ENCODE measurements at regions not wholly inside any gene's neighbourhood (a gene's known extent, or its start where the extent isn't known, plus 50 kb on each side); places are given as distances from the start of the nearest gene placed in this dataset.

DNA sequence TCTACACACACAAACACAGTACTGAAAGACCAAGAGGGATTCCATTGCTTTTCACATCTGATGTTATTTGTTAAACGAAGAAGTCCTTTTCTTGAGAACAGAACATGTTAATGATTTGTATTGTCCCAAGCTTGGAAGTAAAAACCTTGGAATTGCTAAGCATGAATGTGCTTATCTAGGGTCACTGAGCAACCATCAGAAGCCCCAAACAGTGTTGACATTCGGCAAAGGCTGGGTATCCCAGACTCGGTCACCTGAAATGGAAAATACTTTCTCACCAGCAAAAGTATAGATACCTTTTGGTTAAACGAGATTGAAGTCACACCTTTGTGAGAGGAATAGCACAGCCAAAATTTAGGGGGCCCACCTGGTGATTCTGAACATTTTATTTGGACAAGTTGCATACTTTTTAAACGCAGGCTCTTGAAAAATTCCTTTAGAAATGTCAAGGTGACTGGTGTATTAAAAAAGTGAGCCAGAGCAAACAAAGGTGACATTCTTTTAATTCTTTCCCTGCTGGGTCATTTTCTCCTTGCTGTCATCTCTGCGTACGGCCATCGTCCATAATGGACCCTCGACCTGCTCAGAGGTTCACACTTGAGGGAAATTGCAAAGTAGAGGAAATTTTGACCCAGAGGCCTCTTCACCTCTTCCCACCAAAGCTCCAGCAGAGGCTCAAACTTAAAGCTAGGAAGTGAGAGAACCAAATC, 95.8 kb upstream of the FOXA2 start:
- Histone ChIP-seq H3K27ac (ENCODE audit: low read depth, low read length) (no peak overlapping the region), H3K4me3 (ENCODE audit: low read length in 3 of 3) (no peak overlapping the region), H3K4me1 (ENCODE audit: control insufficient read depth in 3 of 3, insufficient read depth in 3 of 3, low read length in 3 of 3) (peaks cover 0 to 6% (median 0%) of the 10 kb centered on the region in 3 donors), H3K9ac (ENCODE audit: low read depth in 1 of 3, low read length in 3 of 3) (no peak overlapping the region), H3K36me3 (ENCODE audit: control insufficient read depth in 3 of 3, insufficient read depth in 3 of 3, low read length in 3 of 3) (no peaks in the 10 kb centered on the region), H3K27me3 (ENCODE audit: control insufficient read depth in 3 of 3, insufficient read depth in 3 of 3, low read length in 3 of 3) (peaks cover 0 to 13% (median 0%) of the 10 kb centered on the region in 3 donors), H3K9me3 (ENCODE audit: control insufficient read depth in 3 of 3, low read length in 3 of 3) (peaks cover 0 to 7% (median 3%) of the 10 kb centered on the region in 3 donors)

- H3K9me3 ChIP-seq (ENCODE audit: control insufficient read depth in 3 of 3, low read length in 3 of 3) = peaks cover 0 to 7% (median 3%) of the 10 kb centered on the region in 3 donors
- H3K27me3 ChIP-seq (ENCODE audit: control insufficient read depth in 3 of 3, insufficient read depth in 3 of 3, low read length in 3 of 3) = peaks cover 0 to 13% (median 0%) of the 10 kb centered on the region in 3 donors
- no peak overlapping the region for H3K4me3 ChIP-seq (ENCODE audit: low read length in 3 of 3)
- H3K27ac ChIP-seq (ENCODE audit: low read depth, low read length) = no peak overlapping the region
- no peaks in the 10 kb centered on the region for H3K36me3 ChIP-seq (ENCODE audit: control insufficient read depth in 3 of 3, insufficient read depth in 3 of 3, low read length in 3 of 3)
- no peak overlapping the region for H3K9ac ChIP-seq (ENCODE audit: low read depth in 1 of 3, low read length in 3 of 3)
- H3K4me1 ChIP-seq (ENCODE audit: control insufficient read depth in 3 of 3, insufficient read depth in 3 of 3, low read length in 3 of 3) = peaks cover 0 to 6% (median 0%) of the 10 kb centered on the region in 3 donors
Measured at GRCh38 chr20:22681591-22682248, 97.3 kb upstream of the FOXA2 start.

GRCh38 chr20:22682381-22682780, 98.0 kb upstream of the FOXA2 start:
- peaks cover 0 to 9% (median 0%) of the 10 kb centered on the region in 3 donors for H3K27me3 ChIP-seq (ENCODE audit: control insufficient read depth in 3 of 3, insufficient read depth in 3 of 3, low read length in 3 of 3)
- H3K4me1 ChIP-seq (ENCODE audit: control insufficient read depth in 3 of 3, insufficient read depth in 3 of 3, low read length in 3 of 3) = peaks cover 0 to 6% (median 0%) of the 10 kb centered on the region in 3 donors
- no peak overlapping the region for H3K4me3 ChIP-seq (ENCODE audit: low read length in 3 of 3)
- H3K9me3 ChIP-seq (ENCODE audit: control insufficient read depth in 3 of 3, low read length in 3 of 3) = peaks cover 0 to 7% (median 3%) of the 10 kb centered on the region in 3 donors
- H3K9ac ChIP-seq (ENCODE audit: low read depth in 1 of 3, low read length in 3 of 3) = no peak overlapping the region
- no peak overlapping the region for H3K27ac ChIP-seq (ENCODE audit: low read depth, low read length)
- H3K36me3 ChIP-seq (ENCODE audit: control insufficient read depth in 3 of 3, insufficient read depth in 3 of 3, low read length in 3 of 3) = no peaks in the 10 kb centered on the region

- H3K9ac ChIP-seq (ENCODE audit: low read depth in 1 of 3, low read length in 3 of 3) = no peak overlapping the region
- H3K27me3 ChIP-seq (ENCODE audit: control insufficient read depth in 3 of 3, insufficient read depth in 3 of 3, low read length in 3 of 3) = peaks cover 0 to 3% (median 0%) of the 10 kb centered on the region in 3 donors
- H3K4me1 ChIP-seq (ENCODE audit: control insufficient read depth in 3 of 3, insufficient read depth in 3 of 3, low read length in 3 of 3) = peaks cover 0 to 6% (median 0%) of the 10 kb centered on the region in 3 donors
- H3K4me3 ChIP-seq (ENCODE audit: low read length in 3 of 3) = peak overlapping the region in 1 of 3 donors; percentile 13
- no peaks in the 10 kb centered on the region for H3K36me3 ChIP-seq (ENCODE audit: control insufficient read depth in 3 of 3, insufficient read depth in 3 of 3, low read length in 3 of 3)
- H3K27ac ChIP-seq (ENCODE audit: low read depth, low read length) = no peak overlapping the region
- H3K9me3 ChIP-seq (ENCODE audit: control insufficient read depth in 3 of 3, low read length in 3 of 3) = peaks cover 0 to under 1% (median 0%) of the 10 kb centered on the region in 3 donors
Measured at GRCh38 chr20:22684072-22684762, 99.8 kb upstream of the FOXA2 start.

DNA sequence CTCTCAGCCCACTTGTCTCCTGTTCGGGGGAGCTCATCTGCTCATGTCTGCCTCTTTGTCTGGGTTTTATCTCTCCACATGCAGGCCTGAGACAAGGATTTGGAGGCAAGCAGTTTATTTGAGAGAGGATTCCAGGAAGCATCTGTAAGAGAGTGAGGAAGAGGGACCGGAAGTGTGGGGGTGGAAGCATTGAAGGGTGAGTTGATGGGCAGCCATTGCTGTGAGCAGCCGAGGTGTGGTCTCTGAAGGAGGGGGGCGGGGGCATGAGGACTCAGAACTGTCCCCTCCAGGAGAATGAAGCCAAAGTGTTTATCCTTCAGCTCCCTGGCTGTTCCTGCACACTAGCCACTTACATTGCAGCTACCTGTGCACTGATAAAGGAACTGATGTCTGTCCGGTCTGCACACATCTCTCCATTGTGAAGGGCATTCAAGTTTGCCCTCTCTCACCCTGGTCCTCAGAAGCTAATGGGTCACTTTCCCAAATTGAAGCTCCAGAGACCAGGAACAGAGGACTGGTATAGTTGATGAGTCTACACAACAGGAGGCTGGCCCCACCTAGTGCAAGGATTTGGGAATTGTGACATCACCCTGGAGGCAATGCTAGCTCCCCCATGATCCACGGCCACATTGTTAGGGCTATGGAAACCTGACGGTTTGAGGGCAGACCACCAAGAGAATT, 100.5 kb upstream of the FOXA2 start:
- peaks cover 0 to 3% (median 0%) of the 10 kb centered on the region in 3 donors for H3K27me3 ChIP-seq (ENCODE audit: control insufficient read depth in 3 of 3, insufficient read depth in 3 of 3, low read length in 3 of 3)
- H3K27ac ChIP-seq (ENCODE audit: low read depth, low read length) = no peak overlapping the region
- no peak overlapping the region for H3K9ac ChIP-seq (ENCODE audit: low read depth in 1 of 3, low read length in 3 of 3)
- H3K4me1 ChIP-seq (ENCODE audit: control insufficient read depth in 3 of 3, insufficient read depth in 3 of 3, low read length in 3 of 3) = peaks cover 0 to 6% (median 0%) of the 10 kb centered on the region in 3 donors
- no peak overlapping the region for H3K4me3 ChIP-seq (ENCODE audit: low read length in 3 of 3)
- H3K36me3 ChIP-seq (ENCODE audit: control insufficient read depth in 3 of 3, insufficient read depth in 3 of 3, low read length in 3 of 3) = no peaks in the 10 kb centered on the region
- H3K9me3 ChIP-seq (ENCODE audit: control insufficient read depth in 3 of 3, low read length in 3 of 3) = no peaks in the 10 kb centered on the region

DNA sequence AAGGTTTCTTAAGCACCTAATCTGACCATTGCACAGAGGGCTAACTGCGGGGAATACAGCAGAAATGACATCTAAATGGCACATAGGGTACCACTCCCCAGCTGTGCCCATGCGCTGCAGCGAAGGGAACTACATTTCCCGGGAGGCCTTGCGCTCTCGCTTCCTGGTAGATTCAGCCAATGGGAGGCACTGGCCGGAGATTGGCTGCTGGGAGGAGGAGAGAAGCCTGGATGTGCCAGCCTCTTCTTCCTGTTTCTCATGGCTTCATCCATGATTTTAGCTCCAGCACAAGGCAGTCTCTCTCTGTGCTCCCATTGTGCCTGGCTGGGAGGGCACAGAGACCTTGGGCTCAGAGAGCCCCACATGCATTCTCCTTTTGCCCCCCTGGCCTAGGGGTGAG, 101.7 kb upstream of the FOXA2 start:
- H3K36me3 ChIP-seq (ENCODE audit: control insufficient read depth in 3 of 3, insufficient read depth in 3 of 3, low read length in 3 of 3) = no peaks in the 10 kb centered on the region
- no peaks in the 10 kb centered on the region for H3K9me3 ChIP-seq (ENCODE audit: control insufficient read depth in 3 of 3, low read length in 3 of 3)
- H3K27me3 ChIP-seq (ENCODE audit: control insufficient read depth in 3 of 3, insufficient read depth in 3 of 3, low read length in 3 of 3) = peaks cover 0 to 3% (median 0%) of the 10 kb centered on the region in 3 donors
- no peak overlapping the region for H3K27ac ChIP-seq (ENCODE audit: low read depth, low read length)
- H3K4me1 ChIP-seq (ENCODE audit: control insufficient read depth in 3 of 3, insufficient read depth in 3 of 3, low read length in 3 of 3) = peaks cover 0 to 6% (median 0%) of the 10 kb centered on the region in 3 donors
- H3K4me3 ChIP-seq (ENCODE audit: low read length in 3 of 3) = no peak overlapping the region
- no peak overlapping the region for H3K9ac ChIP-seq (ENCODE audit: low read depth in 1 of 3, low read length in 3 of 3)

GRCh38 chr20:22687676-22688349, 103.4 kb upstream of the FOXA2 start:
- no peaks in the 10 kb centered on the region for H3K9me3 ChIP-seq (ENCODE audit: control insufficient read depth in 3 of 3, low read length in 3 of 3)
- H3K4me3 ChIP-seq (ENCODE audit: low read length in 3 of 3) = no peak overlapping the region
- H3K4me1 ChIP-seq (ENCODE audit: control insufficient read depth in 3 of 3, insufficient read depth in 3 of 3, low read length in 3 of 3) = peaks cover 6 to 11% (median 6%) of the 10 kb centered on the region in 3 donors
- peaks cover 0 to 3% (median 0%) of the 10 kb centered on the region in 3 donors for H3K27me3 ChIP-seq (ENCODE audit: control insufficient read depth in 3 of 3, insufficient read depth in 3 of 3, low read length in 3 of 3)
- H3K9ac ChIP-seq (ENCODE audit: low read depth in 1 of 3, low read length in 3 of 3) = no peak overlapping the region
- no peak overlapping the region for H3K27ac ChIP-seq (ENCODE audit: low read depth, low read length)
- no peaks in the 10 kb centered on the region for H3K36me3 ChIP-seq (ENCODE audit: control insufficient read depth in 3 of 3, insufficient read depth in 3 of 3, low read length in 3 of 3)

GRCh38 chr20:22688485-22688884, 104.1 kb upstream of the FOXA2 start:
- H3K9ac ChIP-seq (ENCODE audit: low read depth in 1 of 3, low read length in 3 of 3) = no peak overlapping the region
- H3K27ac ChIP-seq (ENCODE audit: low read depth, low read length) = no peak overlapping the region
- H3K4me3 ChIP-seq (ENCODE audit: low read length in 3 of 3) = no peak overlapping the region
- no peaks in the 10 kb centered on the region for H3K36me3 ChIP-seq (ENCODE audit: control insufficient read depth in 3 of 3, insufficient read depth in 3 of 3, low read length in 3 of 3)
- H3K9me3 ChIP-seq (ENCODE audit: control insufficient read depth in 3 of 3, low read length in 3 of 3) = no peaks in the 10 kb centered on the region
- H3K27me3 ChIP-seq (ENCODE audit: control insufficient read depth in 3 of 3, insufficient read depth in 3 of 3, low read length in 3 of 3) = peaks cover 0 to 3% (median 0%) of the 10 kb centered on the region in 3 donors
- H3K4me1 ChIP-seq (ENCODE audit: control insufficient read depth in 3 of 3, insufficient read depth in 3 of 3, low read length in 3 of 3) = peaks cover 6 to 11% (median 6%) of the 10 kb centered on the region in 3 donors

- no peak overlapping the region for H3K4me3 ChIP-seq (ENCODE audit: low read length in 3 of 3)
- no peaks in the 10 kb centered on the region for H3K9me3 ChIP-seq (ENCODE audit: control insufficient read depth in 3 of 3, low read length in 3 of 3)
- H3K36me3 ChIP-seq (ENCODE audit: control insufficient read depth in 3 of 3, insufficient read depth in 3 of 3, low read length in 3 of 3) = no peaks in the 10 kb centered on the region
- peaks cover 6 to 9% (median 6%) of the 10 kb centered on the region in 3 donors for H3K4me1 ChIP-seq (ENCODE audit: control insufficient read depth in 3 of 3, insufficient read depth in 3 of 3, low read length in 3 of 3)
- no peak overlapping the region for H3K9ac ChIP-seq (ENCODE audit: low read depth in 1 of 3, low read length in 3 of 3)
- H3K27me3 ChIP-seq (ENCODE audit: control insufficient read depth in 3 of 3, insufficient read depth in 3 of 3, low read length in 3 of 3) = no peaks in the 10 kb centered on the region
- H3K27ac ChIP-seq (ENCODE audit: low read depth, low read length) = no peak overlapping the region
Measured at GRCh38 chr20:22689266-22689665, 104.9 kb upstream of the FOXA2 start.

Measured in skeletal muscle tissue (tissue), 3 donors.